ENCODE measurements at regions not wholly inside any gene's neighbourhood (a gene's known extent, or its start where the extent isn't known, plus 50 kb on each side); places are given as distances from the start of the nearest gene placed in this dataset.

GRCh38 chr15:94815110-94815731 lies 583.9 kb downstream of the MCTP2 start:
- no peak for TF ChIP-seq CTCF (IDR thresholded peaks at IDR 0.05; ENCODE audit: borderline replicate concordance, extremely low read depth, low read length, poor library complexity, severe bottlenecking)
- TF ChIP-seq EZH2 (IDR thresholded peaks at IDR 0.05; ENCODE audit: borderline replicate concordance, low read depth, low read length, severe bottlenecking), result no peak
